Germinal center (tissue), 1 donor: ENCODE measurements at regions not wholly inside any gene's neighbourhood (a gene's known extent, or its start where the extent isn't known, plus 50 kb on each side); places are given as distances from the start of the nearest gene placed in this dataset.

Experiments
- DNase-seq: peaks from one replicate; pipeline ENCODE4 v3.0.0; 2012; ENCODE audit warnings: mixed read lengths, low spot score

- no peak for DNase-seq
Measured at GRCh38 chr4:11342401-11342800, 86.3 kb downstream of the HS3ST1 start.

- no peak for DNase-seq
Measured at GRCh38 chr4:11341337-11342043, 87.2 kb downstream of the HS3ST1 start.

GRCh38 chr4:11338956-11339782 is 89.5 kb downstream of the HS3ST1 start:
- DNase-seq, result no peak

- DNase-seq, result no peak
Measured at GRCh38 chr4:11337287-11337686, 91.4 kb downstream of the HS3ST1 start.

GRCh38 chr4:11336435-11336834 is 92.3 kb downstream of the HS3ST1 start:
- DNase-seq, result no peak

GRCh38 chr4:11334887-11335286 is 93.8 kb downstream of the HS3ST1 start:
- no peak for DNase-seq

GRCh38 chr4:11328401-11328800 is 100.3 kb downstream of the HS3ST1 start:
- DNase-seq, result no peak

- DNase-seq, result no peak
Measured at GRCh38 chr4:11326021-11326420, 102.7 kb downstream of the HS3ST1 start.

- DNase-seq, result no peak
Measured at GRCh38 chr4:11323771-11324170, 104.9 kb downstream of the HS3ST1 start.

- DNase-seq, result no peak
Measured at GRCh38 chr4:11313157-11313943, 115.3 kb downstream of the HS3ST1 start.

- DNase-seq, result no peak
Measured at GRCh38 chr4:11312389-11312788, 116.3 kb downstream of the HS3ST1 start.

GRCh38 chr4:11301075-11301660 is 127.5 kb downstream of the HS3ST1 start:
- no peak for DNase-seq

- no peak for DNase-seq
Measured at GRCh38 chr4:11299836-11300235, 128.9 kb downstream of the HS3ST1 start.

- no peak for DNase-seq
Measured at GRCh38 chr4:11299016-11299415, 129.7 kb downstream of the HS3ST1 start.

GRCh38 chr4:11298451-11298850 is 130.2 kb downstream of the HS3ST1 start:
- DNase-seq, result no peak

GRCh38 chr4:11297627-11298026 is 131.1 kb downstream of the HS3ST1 start:
- no peak for DNase-seq

- DNase-seq, result no peak
Measured at GRCh38 chr4:11297201-11297600, 131.5 kb downstream of the HS3ST1 start.

- no peak for DNase-seq
Measured at GRCh38 chr4:11293866-11294265, 134.8 kb downstream of the HS3ST1 start.

- no peak for DNase-seq
Measured at GRCh38 chr4:11287055-11287454, 141.6 kb downstream of the HS3ST1 start.

GRCh38 chr4:11286533-11286932 is 142.2 kb downstream of the HS3ST1 start:
- peak; percentile 13 for DNase-seq

GRCh38 chr4:11281720-11282119 is 147.0 kb downstream of the HS3ST1 start:
- DNase-seq, result no peak

GRCh38 chr4:11271263-11271662 is 157.4 kb downstream of the HS3ST1 start:
- DNase-seq, result no peak
